DOHH2 (cell line): ENCODE measurements at regions not wholly inside any gene's neighbourhood (a gene's known extent, or its start where the extent isn't known, plus 50 kb on each side); places are given as distances from the start of the nearest gene placed in this dataset.

Source experiments
- H3F3A ChIP-seq: fragments of 200-600 bp; sonication (generic), shearing (Covaris generic); 2 replicates; pipeline ENCODE4 v1.6.0; 2016; ENCODE audit warnings: antibody characterized with exemption, mild to moderate bottlenecking; ENCODE audit not compliant: control insufficient read depth, insufficient read depth
- H3K27ac ChIP-seq: fragments of 200-600 bp; sonication (generic); 2 replicates; pipeline ENCODE4 v1.5.1; 2014; ENCODE audit warnings: low read depth, mild to moderate bottlenecking, low read length, moderate library complexity
- H3K27me3 ChIP-seq: fragments of 200-600 bp; sonication (generic); 2 replicates; pipeline ENCODE4 v1.6.1; 2014; ENCODE audit warnings: mild to moderate bottlenecking, low read length, mixed read lengths; ENCODE audit not compliant: control insufficient read depth
- H3K36me3 ChIP-seq: fragments of 200-600 bp; sonication (generic); 2 replicates; pipeline ENCODE4 v1.6.1; 2014; ENCODE audit warnings: mild to moderate bottlenecking, low read length, moderate library complexity, mixed read lengths; ENCODE audit not compliant: control insufficient read depth
- H3K4me1 ChIP-seq: fragments of 200-600 bp; sonication (generic); 2 replicates; pipeline ENCODE4 v1.6.1; 2014; ENCODE audit warnings: mild to moderate bottlenecking, low read length, mixed read lengths; ENCODE audit not compliant: control insufficient read depth
- H3K4me2 ChIP-seq: fragments of 200-600 bp; sonication (generic); 2 replicates; pipeline ENCODE4 v1.6.0; 2014; ENCODE audit warnings: mild to moderate bottlenecking, low read length, moderate library complexity
- H3K4me3 ChIP-seq: fragments of 200-600 bp; sonication (generic); 2 replicates; pipeline ENCODE4 v1.5.1; 2014; ENCODE audit warnings: mild to moderate bottlenecking, low read length, mixed read lengths
- H3K79me2 ChIP-seq: fragments of 200-600 bp; sonication (generic); 2 replicates; pipeline ENCODE4 v1.6.1; 2014; ENCODE audit warnings: mild to moderate bottlenecking, low read length, mixed read lengths; ENCODE audit not compliant: control insufficient read depth
- H3K9me2 ChIP-seq: fragments of 200-600 bp; sonication (generic); replicated peaks from 2 replicates; pipeline ENCODE4 v1.6.1; 2014; ENCODE audit warnings: mild to moderate bottlenecking, low read length, mixed read lengths; ENCODE audit not compliant: control insufficient read depth
- H3K9me3 ChIP-seq: fragments of 200-600 bp; sonication (generic); 2 replicates; pipeline ENCODE4 v1.6.1; 2014; ENCODE audit warnings: antibody characterized with exemption, low read length, mixed read lengths; ENCODE audit not compliant: control insufficient read depth, insufficient read depth
- H4K20me1 ChIP-seq: fragments of 200-600 bp; sonication (generic); 2 replicates; pipeline ENCODE4 v1.6.0; 2014; ENCODE audit warnings: low read depth, mild to moderate bottlenecking, antibody characterized with exemption, low read length, moderate library complexity; ENCODE audit not compliant: control insufficient read depth, insufficient read depth
- EZH2phosphoT487 ChIP-seq: fragments of 200-600 bp; sonication (generic); IDR thresholded peaks from 2 replicates; pipeline ENCODE4 v1.6.1; 2017; ENCODE audit warnings: borderline replicate concordance, mild to moderate bottlenecking, antibody characterized with exemption, low read length, moderate library complexity, mixed read lengths
- TF ChIP-seq, protein P1 (sequence below): fragments of 200-600 bp; sonication (generic); IDR thresholded peaks from one replicate; pipeline ENCODE4 v1.5.1; 2014; ENCODE audit warnings: antibody characterized with exemption, mild to moderate bottlenecking, low read depth, low read length; ENCODE audit not compliant: poor library complexity, severe bottlenecking

DNA sequence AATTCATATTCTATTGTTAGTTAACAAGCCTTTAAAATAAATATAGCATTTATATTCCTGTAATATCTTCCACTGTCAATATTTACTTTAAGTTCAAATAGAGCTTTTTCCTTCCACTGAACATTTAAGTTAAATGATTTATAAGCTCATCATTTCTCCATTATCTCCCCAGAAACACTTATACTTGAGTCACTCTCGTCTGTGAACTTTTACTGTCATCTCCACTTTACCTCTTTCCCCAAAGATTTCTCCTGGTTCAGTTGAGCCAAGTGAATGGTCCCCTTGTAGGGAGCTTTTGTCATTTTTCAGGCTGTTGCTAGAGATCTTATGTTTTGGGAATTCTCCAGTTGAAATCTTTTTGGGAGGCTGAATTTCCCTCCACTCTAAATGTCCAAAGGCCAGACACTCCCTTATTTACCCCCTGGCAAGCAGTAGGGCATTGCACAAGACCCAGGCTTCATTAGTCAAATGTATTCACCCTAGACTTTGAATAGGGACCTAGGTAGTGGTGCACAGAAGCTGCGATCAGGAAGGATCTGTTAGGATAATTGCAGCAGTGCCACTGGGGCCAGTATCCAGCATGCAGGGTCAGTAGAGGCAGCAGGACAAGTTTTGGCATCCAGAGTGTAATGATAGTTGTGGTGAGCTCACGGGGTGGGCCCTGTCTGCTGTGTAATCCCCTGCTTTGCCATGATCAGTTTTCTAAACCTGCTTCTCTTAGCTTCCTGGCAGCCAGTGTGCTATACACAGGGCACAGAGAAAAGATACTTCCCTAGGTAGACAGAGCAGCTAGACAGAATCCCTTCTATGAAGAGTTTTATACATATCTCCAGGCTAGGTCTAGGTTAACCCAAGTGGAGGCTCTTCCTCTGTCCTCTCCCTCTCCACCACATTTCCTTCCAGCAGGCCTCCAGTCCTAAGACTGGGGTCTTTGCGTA lies 356.5 kb upstream of the SLCO3A1 start:
- TF ChIP-seq, protein P1, sequence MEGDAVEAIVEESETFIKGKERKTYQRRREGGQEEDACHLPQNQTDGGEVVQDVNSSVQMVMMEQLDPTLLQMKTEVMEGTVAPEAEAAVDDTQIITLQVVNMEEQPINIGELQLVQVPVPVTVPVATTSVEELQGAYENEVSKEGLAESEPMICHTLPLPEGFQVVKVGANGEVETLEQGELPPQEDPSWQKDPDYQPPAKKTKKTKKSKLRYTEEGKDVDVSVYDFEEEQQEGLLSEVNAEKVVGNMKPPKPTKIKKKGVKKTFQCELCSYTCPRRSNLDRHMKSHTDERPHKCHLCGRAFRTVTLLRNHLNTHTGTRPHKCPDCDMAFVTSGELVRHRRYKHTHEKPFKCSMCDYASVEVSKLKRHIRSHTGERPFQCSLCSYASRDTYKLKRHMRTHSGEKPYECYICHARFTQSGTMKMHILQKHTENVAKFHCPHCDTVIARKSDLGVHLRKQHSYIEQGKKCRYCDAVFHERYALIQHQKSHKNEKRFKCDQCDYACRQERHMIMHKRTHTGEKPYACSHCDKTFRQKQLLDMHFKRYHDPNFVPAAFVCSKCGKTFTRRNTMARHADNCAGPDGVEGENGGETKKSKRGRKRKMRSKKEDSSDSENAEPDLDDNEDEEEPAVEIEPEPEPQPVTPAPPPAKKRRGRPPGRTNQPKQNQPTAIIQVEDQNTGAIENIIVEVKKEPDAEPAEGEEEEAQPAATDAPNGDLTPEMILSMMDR: no peak
- TF ChIP-seq EZH2phosphoT487: no peak
- Histone ChIP-seq H3K36me3 (no peaks in the 10 kb centered on the region), H3K27me3 (no peaks in the 10 kb centered on the region), H3K9me2 (no peaks in the 10 kb centered on the region), H3K9me3 (no peaks in the 10 kb centered on the region), H3K4me2 (no peak overlapping the region), H3K79me2 (no peaks in the 10 kb centered on the region), H3F3A (no peaks in the 10 kb centered on the region), H3K4me1 (no peaks in the 10 kb centered on the region), H3K4me3 (no peak overlapping the region), H3K27ac (no peak overlapping the region), H4K20me1 (no peaks in the 10 kb centered on the region)

DNA sequence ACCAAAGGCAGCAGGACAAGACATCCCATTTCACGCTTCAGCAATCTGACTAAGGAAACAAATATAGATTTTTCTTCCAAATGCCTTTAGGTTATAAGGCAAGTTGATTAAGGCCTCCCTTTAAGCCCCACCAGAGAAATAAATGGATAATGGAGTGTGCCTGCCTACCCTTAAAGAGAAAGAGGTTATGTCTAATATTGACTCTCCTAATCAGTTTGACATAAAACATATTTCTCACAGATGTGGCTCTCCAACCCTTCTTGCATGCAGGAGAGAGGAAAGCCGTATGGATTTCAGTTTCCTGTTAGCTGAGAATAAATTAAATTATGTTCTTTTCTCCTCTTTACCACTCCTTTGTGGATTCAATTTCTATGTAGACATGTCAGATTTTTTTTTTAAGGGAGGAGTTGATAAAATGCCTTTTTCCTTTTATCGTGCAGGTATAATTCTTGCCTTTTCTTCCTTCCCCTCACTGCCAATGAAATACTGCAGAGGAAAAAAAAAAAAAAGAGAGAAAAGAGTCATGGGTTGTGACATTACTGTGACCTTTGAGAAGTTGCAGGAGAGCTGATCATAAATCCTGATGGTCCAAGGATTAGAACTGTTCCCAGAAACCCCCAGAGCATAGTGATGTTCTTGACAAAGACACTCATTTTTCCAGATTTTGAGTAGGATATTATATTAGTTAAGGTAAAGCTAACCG lies 355.3 kb upstream of the SLCO3A1 start:
- Histone ChIP-seq H4K20me1 (no peaks in the 10 kb centered on the region), H3K4me1 (no peaks in the 10 kb centered on the region), H3K9me2 (no peaks in the 10 kb centered on the region), H3K4me2 (no peak overlapping the region), H3F3A (no peaks in the 10 kb centered on the region), H3K79me2 (no peaks in the 10 kb centered on the region), H3K27me3 (no peaks in the 10 kb centered on the region), H3K36me3 (no peaks in the 10 kb centered on the region), H3K9me3 (no peaks in the 10 kb centered on the region), H3K27ac (no peak overlapping the region), H3K4me3 (no peak overlapping the region)
- TF ChIP-seq EZH2phosphoT487: no peak
- TF ChIP-seq, protein P1: no peak

DNA sequence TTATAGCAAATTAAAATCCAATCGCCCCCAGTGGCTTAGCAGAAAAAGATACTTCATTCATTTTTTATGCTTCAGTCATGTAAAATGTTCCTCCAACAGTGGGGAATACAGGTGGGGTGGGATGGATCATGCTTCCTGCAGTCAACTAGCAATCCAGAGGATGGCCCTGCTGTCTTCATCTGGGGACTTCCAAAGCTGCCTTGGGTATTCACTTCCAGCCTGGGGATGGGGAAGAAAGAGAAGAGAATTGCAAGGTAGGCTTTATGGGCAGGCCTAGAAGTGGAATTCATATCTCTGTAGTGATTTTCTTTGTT lies 354.8 kb upstream of the SLCO3A1 start:
- Histone ChIP-seq H3F3A (no peaks in the 10 kb centered on the region), H3K79me2 (no peaks in the 10 kb centered on the region), H3K4me3 (no peak overlapping the region), H3K9me3 (no peaks in the 10 kb centered on the region), H3K36me3 (no peaks in the 10 kb centered on the region), H3K4me1 (no peaks in the 10 kb centered on the region), H4K20me1 (no peaks in the 10 kb centered on the region), H3K4me2 (no peak overlapping the region), H3K27ac (no peak overlapping the region), H3K27me3 (no peaks in the 10 kb centered on the region), H3K9me2 (no peaks in the 10 kb centered on the region)
- TF ChIP-seq EZH2phosphoT487: no peak
- TF ChIP-seq, protein P1: no peak
